ENCODE measurements at regions not wholly inside any gene's neighbourhood (a gene's known extent, or its start where the extent isn't known, plus 50 kb on each side); places are given as distances from the start of the nearest gene placed in this dataset.

DNA sequence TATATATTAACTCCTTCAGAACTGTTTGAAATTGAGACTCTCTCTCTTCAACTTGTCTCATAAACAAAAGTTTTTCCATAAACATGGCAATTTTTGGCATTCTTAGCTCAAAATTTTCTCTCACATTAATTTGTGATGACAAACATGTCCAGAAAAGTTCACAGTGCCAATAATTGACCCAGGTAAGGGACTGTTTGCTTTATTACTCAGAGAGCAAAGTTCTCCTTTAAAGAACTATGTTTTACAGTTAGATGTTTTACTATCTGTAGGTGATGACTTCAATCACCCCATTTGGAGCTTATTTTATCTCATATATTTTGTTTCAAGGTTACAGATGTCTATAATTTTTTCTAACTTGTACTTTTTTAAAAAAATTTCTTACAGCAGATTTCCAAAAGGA is 855.6 kb downstream of the SLC16A7 start:
- no peak overlapping the region for H3K4me2 ChIP-seq
- H3K36me3 ChIP-seq (replicated peaks; ENCODE audit: insufficient read depth, low read depth): no peaks in the 10 kb centered on the region
- no peak for TF ChIP-seq EZH2 (IDR thresholded peaks at IDR 0.05; ENCODE audit: borderline replicate concordance)
- no peak for TF ChIP-seq EZH2phosphoT487 (IDR thresholded peaks at IDR 0.05; ENCODE audit: low read depth, severe bottlenecking, unreplicated experiment)
- TF ChIP-seq, protein P1, sequence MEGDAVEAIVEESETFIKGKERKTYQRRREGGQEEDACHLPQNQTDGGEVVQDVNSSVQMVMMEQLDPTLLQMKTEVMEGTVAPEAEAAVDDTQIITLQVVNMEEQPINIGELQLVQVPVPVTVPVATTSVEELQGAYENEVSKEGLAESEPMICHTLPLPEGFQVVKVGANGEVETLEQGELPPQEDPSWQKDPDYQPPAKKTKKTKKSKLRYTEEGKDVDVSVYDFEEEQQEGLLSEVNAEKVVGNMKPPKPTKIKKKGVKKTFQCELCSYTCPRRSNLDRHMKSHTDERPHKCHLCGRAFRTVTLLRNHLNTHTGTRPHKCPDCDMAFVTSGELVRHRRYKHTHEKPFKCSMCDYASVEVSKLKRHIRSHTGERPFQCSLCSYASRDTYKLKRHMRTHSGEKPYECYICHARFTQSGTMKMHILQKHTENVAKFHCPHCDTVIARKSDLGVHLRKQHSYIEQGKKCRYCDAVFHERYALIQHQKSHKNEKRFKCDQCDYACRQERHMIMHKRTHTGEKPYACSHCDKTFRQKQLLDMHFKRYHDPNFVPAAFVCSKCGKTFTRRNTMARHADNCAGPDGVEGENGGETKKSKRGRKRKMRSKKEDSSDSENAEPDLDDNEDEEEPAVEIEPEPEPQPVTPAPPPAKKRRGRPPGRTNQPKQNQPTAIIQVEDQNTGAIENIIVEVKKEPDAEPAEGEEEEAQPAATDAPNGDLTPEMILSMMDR (IDR thresholded peaks at IDR 0.05; ENCODE audit: poor library complexity): no peak
- H3K27me3 ChIP-seq: no peaks in the 10 kb centered on the region
- no peak overlapping the region for H3K4me3 ChIP-seq
- no peaks in the 10 kb centered on the region for H3K9me2 ChIP-seq (replicated peaks; ENCODE audit: insufficient read depth)
- H3K9me3 ChIP-seq (ENCODE audit: low read depth): no peaks in the 10 kb centered on the region
- H4K20me1 ChIP-seq (ENCODE audit: insufficient read depth, poor library complexity, severe bottlenecking): no peaks in the 10 kb centered on the region
- H3K4me1 ChIP-seq (ENCODE audit: insufficient read depth): no peaks in the 10 kb centered on the region
- H3K27ac ChIP-seq: no peak overlapping the region
- H3K79me2 ChIP-seq: no peaks in the 10 kb centered on the region
- peak; percentile 12 for DNase-seq (ENCODE audit: low spot score)
- H2AFZ ChIP-seq: no peak overlapping the region

DNA sequence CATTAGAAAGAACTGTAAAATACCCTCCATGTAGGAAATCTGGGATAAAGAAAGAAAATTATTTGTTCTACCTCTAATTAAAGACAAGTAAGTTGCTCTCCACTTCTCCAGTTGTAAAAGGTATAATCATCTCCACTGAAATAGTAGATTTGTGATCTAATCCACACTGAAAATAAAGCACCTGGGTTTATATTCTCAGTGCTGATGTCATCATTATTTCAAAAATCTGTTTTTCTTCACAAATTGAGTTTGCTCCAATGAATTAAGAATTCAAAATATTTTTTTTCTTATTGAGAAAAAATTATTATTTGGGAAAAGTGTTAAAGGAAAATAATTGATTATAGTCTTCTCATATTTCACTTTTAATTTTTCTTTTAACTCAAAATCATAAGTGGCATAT is 869.2 kb downstream of the SLC16A7 start:
- H3K4me3 ChIP-seq: no peak overlapping the region
- H3K27ac ChIP-seq: no peak overlapping the region
- no peak overlapping the region for H2AFZ ChIP-seq
- H3K36me3 ChIP-seq (replicated peaks; ENCODE audit: insufficient read depth, low read depth): no peaks in the 10 kb centered on the region
- DNase-seq (ENCODE audit: low spot score): no peak
- H3K4me2 ChIP-seq: no peak overlapping the region
- no peaks in the 10 kb centered on the region for H3K4me1 ChIP-seq (ENCODE audit: insufficient read depth)
- no peaks in the 10 kb centered on the region for H3K9me3 ChIP-seq (ENCODE audit: low read depth)
- no peaks in the 10 kb centered on the region for H4K20me1 ChIP-seq (ENCODE audit: insufficient read depth, poor library complexity, severe bottlenecking)
- H3K9me2 ChIP-seq (replicated peaks; ENCODE audit: insufficient read depth): no peaks in the 10 kb centered on the region
- no peak for TF ChIP-seq EZH2phosphoT487 (IDR thresholded peaks at IDR 0.05; ENCODE audit: low read depth, severe bottlenecking, unreplicated experiment)
- TF ChIP-seq, protein P1 (IDR thresholded peaks at IDR 0.05; ENCODE audit: poor library complexity): no peak
- no peak for TF ChIP-seq EZH2 (IDR thresholded peaks at IDR 0.05; ENCODE audit: borderline replicate concordance)
- no peaks in the 10 kb centered on the region for H3K79me2 ChIP-seq
- H3K27me3 ChIP-seq: no peaks in the 10 kb centered on the region

DNA sequence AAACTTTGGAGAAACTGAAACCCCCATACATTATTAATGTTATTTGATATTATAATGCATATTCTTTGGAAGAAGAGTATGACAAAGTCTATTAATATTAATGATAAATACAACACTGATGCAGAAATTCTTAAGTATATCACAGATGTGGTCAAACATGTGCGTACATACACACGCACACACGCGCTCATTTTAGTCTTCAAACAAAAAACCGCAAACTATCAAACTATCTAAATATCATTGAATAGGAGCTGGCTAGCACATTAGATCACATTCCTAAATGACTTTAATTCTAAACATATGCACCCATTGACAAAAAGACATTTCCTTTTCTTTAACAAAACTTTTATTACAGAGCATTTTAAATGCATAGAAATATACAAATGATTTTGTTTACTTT is 872.7 kb downstream of the SLC16A7 start:
- Histone ChIP-seq H4K20me1 (ENCODE audit: insufficient read depth, poor library complexity, severe bottlenecking) (no peaks in the 10 kb centered on the region), H3K9me3 (ENCODE audit: low read depth) (no peaks in the 10 kb centered on the region), H3K36me3 (replicated peaks; ENCODE audit: insufficient read depth, low read depth) (no peaks in the 10 kb centered on the region), H3K27me3 (no peaks in the 10 kb centered on the region), H3K4me3 (no peak overlapping the region), H3K79me2 (no peaks in the 10 kb centered on the region), H3K4me1 (ENCODE audit: insufficient read depth) (no peaks in the 10 kb centered on the region), H3K9me2 (replicated peaks; ENCODE audit: insufficient read depth) (no peaks in the 10 kb centered on the region), H3K27ac (no peak overlapping the region), H3K4me2 (no peak overlapping the region), H2AFZ (no peak overlapping the region)
- TF ChIP-seq, protein P1 (IDR thresholded peaks at IDR 0.05; ENCODE audit: poor library complexity): no peak
- TF ChIP-seq EZH2 (IDR thresholded peaks at IDR 0.05; ENCODE audit: borderline replicate concordance) (no peak), EZH2phosphoT487 (IDR thresholded peaks at IDR 0.05; ENCODE audit: low read depth, severe bottlenecking, unreplicated experiment) (no peak)
- no peak for DNase-seq (ENCODE audit: low spot score)
- WGBS (ENCODE audit: low lambda C conversion rate, missing lambda C conversion rate): 97% methylated on average over 5 of the region's 5 CpGs

DNA sequence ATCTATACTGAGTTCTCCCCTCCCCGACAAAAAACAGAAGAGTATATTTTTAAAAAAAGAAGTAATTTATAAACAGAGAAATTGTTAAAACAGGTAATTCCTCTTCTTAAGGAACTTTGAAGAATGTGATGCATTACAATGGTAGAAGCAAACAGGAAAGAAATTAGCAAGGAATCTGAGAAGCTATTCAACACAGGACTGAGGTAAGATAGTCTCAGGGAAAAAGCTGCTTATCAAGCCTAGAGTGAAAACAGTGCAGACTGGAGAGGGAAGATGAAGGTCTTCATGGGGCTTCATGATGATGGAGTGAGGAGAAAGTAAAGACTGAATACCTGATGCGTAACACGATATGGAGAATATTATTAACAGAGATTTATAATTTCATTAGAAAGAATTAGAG is 880.0 kb downstream of the SLC16A7 start:
- Histone ChIP-seq H3K4me1 (ENCODE audit: insufficient read depth) (no peaks in the 10 kb centered on the region), H3K27ac (no peak overlapping the region), H3K27me3 (no peaks in the 10 kb centered on the region), H3K9me3 (ENCODE audit: low read depth) (no peaks in the 10 kb centered on the region), H2AFZ (no peak overlapping the region), H3K4me2 (no peak overlapping the region), H3K79me2 (no peaks in the 10 kb centered on the region), H3K4me3 (no peak overlapping the region), H3K9me2 (replicated peaks; ENCODE audit: insufficient read depth) (no peaks in the 10 kb centered on the region), H3K36me3 (replicated peaks; ENCODE audit: insufficient read depth, low read depth) (no peaks in the 10 kb centered on the region), H4K20me1 (ENCODE audit: insufficient read depth, poor library complexity, severe bottlenecking) (no peaks in the 10 kb centered on the region)
- DNase-seq (ENCODE audit: low spot score): no peak
- 70% methylated on average over 3 of the region's 3 CpGs for WGBS (ENCODE audit: low lambda C conversion rate, missing lambda C conversion rate)
- TF ChIP-seq EZH2phosphoT487 (IDR thresholded peaks at IDR 0.05; ENCODE audit: low read depth, severe bottlenecking, unreplicated experiment): no peak
- TF ChIP-seq, protein P1 (IDR thresholded peaks at IDR 0.05; ENCODE audit: poor library complexity): no peak
- no peak for TF ChIP-seq EZH2 (IDR thresholded peaks at IDR 0.05; ENCODE audit: borderline replicate concordance)

Measured in hepatocyte (in vitro differentiated cells).